A204.1 (cell line): ENCODE measurements at regions not wholly inside any gene's neighbourhood (a gene's known extent, or its start where the extent isn't known, plus 50 kb on each side); places are given as distances from the start of the nearest gene placed in this dataset.

Experiments
- FAIRE-seq: peaks from 2 replicates; lab custom pipeline; 2012; peaks lifted over from hg19 to GRCh38; lab: Jason Lieb, UNC

- FAIRE-seq, result no peak
These were observed 1220.9 kb downstream of the BRD1 start for GRCh38 chr22:48606684-48607307.

- no peak for FAIRE-seq
These were observed 1221.7 kb downstream of the BRD1 start for GRCh38 chr22:48605856-48606481.

- FAIRE-seq, result no peak
These were observed 1222.5 kb downstream of the BRD1 start for GRCh38 chr22:48605125-48605524.

GRCh38 chr22:48603621-48604320, 1223.9 kb downstream of the BRD1 start:
- no peak for FAIRE-seq

- FAIRE-seq, result no peak
These were observed 1224.7 kb downstream of the BRD1 start for GRCh38 chr22:48602805-48603518.

GRCh38 chr22:48600681-48601080, 1227.0 kb downstream of the BRD1 start:
- no peak for FAIRE-seq

- no peak for FAIRE-seq
These were observed 1227.5 kb downstream of the BRD1 start for GRCh38 chr22:48600171-48600570.

- FAIRE-seq, result no peak
These were observed 1228.3 kb downstream of the BRD1 start for GRCh38 chr22:48599346-48599745.

GRCh38 chr22:48596111-48596850, 1231.4 kb downstream of the BRD1 start:
- no peak for FAIRE-seq

- no peak for FAIRE-seq
These were observed 1232.2 kb downstream of the BRD1 start for GRCh38 chr22:48595511-48595905.

- FAIRE-seq, result no peak
These were observed 1232.7 kb downstream of the BRD1 start for GRCh38 chr22:48594757-48595510.

GRCh38 chr22:48594016-48594756, 1233.5 kb downstream of the BRD1 start:
- no peak for FAIRE-seq

- FAIRE-seq, result no peak
These were observed 1234.1 kb downstream of the BRD1 start for GRCh38 chr22:48593551-48593950.

- no peak for FAIRE-seq
These were observed 1234.7 kb downstream of the BRD1 start for GRCh38 chr22:48592931-48593330.

- no peak for FAIRE-seq
These were observed 1235.2 kb downstream of the BRD1 start for GRCh38 chr22:48592488-48592887.

GRCh38 chr22:48592066-48592345, 1235.7 kb downstream of the BRD1 start:
- FAIRE-seq, result no peak

- FAIRE-seq, result no peak
These were observed 1236.2 kb downstream of the BRD1 start for GRCh38 chr22:48591286-48592065.

GRCh38 chr22:48589901-48590300, 1237.8 kb downstream of the BRD1 start:
- FAIRE-seq, result no peak

GRCh38 chr22:48588878-48589450, 1238.7 kb downstream of the BRD1 start:
- no peak for FAIRE-seq
